Prostate gland (tissue), 2 donors: ENCODE measurements at regions not wholly inside any gene's neighbourhood (a gene's known extent, or its start where the extent isn't known, plus 50 kb on each side); places are given as distances from the start of the nearest gene placed in this dataset.

Experiments used
- CTCF ChIP-seq, 4 experiments: fragments of 200-600 bp in 2 of 4; fragments of 450-650 bp in 2 of 4; sonication (generic) in 2 of 4; IDR thresholded peaks; 1 replicate in 3 of 4; 2 replicates in 1 of 4; pipeline ENCODE4 v1.5.1; 2016 to 2019; ENCODE audit warnings: antibody characterized with exemption in 4 of 4, mild to moderate bottlenecking in 2 of 4, moderate library complexity in 2 of 4
- POLR2A ChIP-seq: fragments of 450-650 bp; IDR thresholded peaks from one replicate; pipeline ENCODE4 v1.6.1; 2016; ENCODE audit warnings: antibody characterized with exemption, mild to moderate bottlenecking

GRCh38 chr7:95688931-95689495 is 83.3 kb upstream of the DYNC1I1 start:
- TF ChIP-seq CTCF (IDR thresholded peaks at IDR 0.05), result no peak
- TF ChIP-seq POLR2A, result no peak
